ENCODE measurements at regions not wholly inside any gene's neighbourhood (a gene's known extent, or its start where the extent isn't known, plus 50 kb on each side); places are given as distances from the start of the nearest gene placed in this dataset.

- no peak overlapping the region for H3K27ac ChIP-seq
- no peak overlapping the region for H3K4me3 ChIP-seq
- H3K36me3 ChIP-seq, result no peaks in the 10 kb centered on the region
- no peaks in the 10 kb centered on the region for H3K9me3 ChIP-seq
- H3K27me3 ChIP-seq, result no peaks in the 10 kb centered on the region
- no peaks in the 10 kb centered on the region for H3K4me1 ChIP-seq
- intact Hi-C loops (cut with DNase I), result no loop called here
- TF ChIP-seq, protein P1, sequence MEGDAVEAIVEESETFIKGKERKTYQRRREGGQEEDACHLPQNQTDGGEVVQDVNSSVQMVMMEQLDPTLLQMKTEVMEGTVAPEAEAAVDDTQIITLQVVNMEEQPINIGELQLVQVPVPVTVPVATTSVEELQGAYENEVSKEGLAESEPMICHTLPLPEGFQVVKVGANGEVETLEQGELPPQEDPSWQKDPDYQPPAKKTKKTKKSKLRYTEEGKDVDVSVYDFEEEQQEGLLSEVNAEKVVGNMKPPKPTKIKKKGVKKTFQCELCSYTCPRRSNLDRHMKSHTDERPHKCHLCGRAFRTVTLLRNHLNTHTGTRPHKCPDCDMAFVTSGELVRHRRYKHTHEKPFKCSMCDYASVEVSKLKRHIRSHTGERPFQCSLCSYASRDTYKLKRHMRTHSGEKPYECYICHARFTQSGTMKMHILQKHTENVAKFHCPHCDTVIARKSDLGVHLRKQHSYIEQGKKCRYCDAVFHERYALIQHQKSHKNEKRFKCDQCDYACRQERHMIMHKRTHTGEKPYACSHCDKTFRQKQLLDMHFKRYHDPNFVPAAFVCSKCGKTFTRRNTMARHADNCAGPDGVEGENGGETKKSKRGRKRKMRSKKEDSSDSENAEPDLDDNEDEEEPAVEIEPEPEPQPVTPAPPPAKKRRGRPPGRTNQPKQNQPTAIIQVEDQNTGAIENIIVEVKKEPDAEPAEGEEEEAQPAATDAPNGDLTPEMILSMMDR (IDR thresholded peaks at IDR 0.05), result no peak
- no peak for TF ChIP-seq POLR2AphosphoS5 (IDR thresholded peaks at IDR 0.05; ENCODE audit: insufficient read depth in 1 of 2, low read depth in 1 of 2)
- no peak for TF ChIP-seq POLR2A (IDR thresholded peaks at IDR 0.05)
- DNase-seq (ENCODE audit: extremely low spot score in 2 of 2), result no peak
Measured at GRCh38 chr21:23601549-23601948, 2005.7 kb downstream of the MRPL39 start.

GRCh38 chr21:23593582-23593981 lies 2013.7 kb downstream of the MRPL39 start:
- no peak for DNase-seq (ENCODE audit: extremely low spot score in 2 of 2)
- Histone ChIP-seq H3K36me3 (no peaks in the 10 kb centered on the region), H3K27ac (no peak overlapping the region), H3K4me1 (no peaks in the 10 kb centered on the region), H3K9me3 (no peaks in the 10 kb centered on the region), H3K4me3 (no peak overlapping the region), H3K27me3 (no peaks in the 10 kb centered on the region)
- no peak for TF ChIP-seq POLR2A (IDR thresholded peaks at IDR 0.05)
- TF ChIP-seq POLR2AphosphoS5 (IDR thresholded peaks at IDR 0.05; ENCODE audit: insufficient read depth in 1 of 2, low read depth in 1 of 2), result no peak
- TF ChIP-seq, protein P1 (IDR thresholded peaks at IDR 0.05), result no peak
- intact Hi-C loops (cut with DNase I), result no loop called here

DNA sequence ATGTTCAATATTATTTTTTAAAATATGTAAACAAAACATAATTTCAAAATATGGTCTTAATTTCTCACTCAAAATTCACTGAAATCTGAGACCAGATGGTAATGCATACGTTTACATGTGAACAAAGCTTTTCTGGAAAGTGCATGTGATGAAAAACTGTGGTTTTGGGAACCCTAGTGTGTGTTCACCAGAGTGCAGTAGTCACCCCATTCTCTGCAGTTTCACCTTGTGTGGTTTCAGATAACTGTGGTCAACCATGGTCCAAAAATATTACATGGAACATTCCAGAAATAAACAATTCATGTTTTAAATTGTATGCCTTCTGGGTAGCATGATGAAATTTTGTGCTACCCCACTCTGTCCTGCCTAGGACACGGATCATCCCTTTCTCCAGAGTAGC lies 2021.9 kb downstream of the MRPL39 start:
- Histone ChIP-seq H3K4me1 (no peaks in the 10 kb centered on the region), H3K27me3 (no peaks in the 10 kb centered on the region), H3K36me3 (no peaks in the 10 kb centered on the region), H3K9me3 (no peaks in the 10 kb centered on the region), H3K27ac (no peak overlapping the region), H3K4me3 (no peak overlapping the region)
- no peak for DNase-seq (ENCODE audit: extremely low spot score in 2 of 2)
- intact Hi-C loops (cut with DNase I), result no loop called here
- TF ChIP-seq POLR2A (IDR thresholded peaks at IDR 0.05) (no peak), POLR2AphosphoS5 (IDR thresholded peaks at IDR 0.05; ENCODE audit: insufficient read depth in 1 of 2, low read depth in 1 of 2) (no peak)
- TF ChIP-seq, protein P1 (IDR thresholded peaks at IDR 0.05), result no peak

GRCh38 chr21:23579573-23579972 lies 2027.7 kb downstream of the MRPL39 start:
- Histone ChIP-seq H3K36me3 (no peaks in the 10 kb centered on the region), H3K4me1 (no peaks in the 10 kb centered on the region), H3K27ac (no peak overlapping the region), H3K27me3 (no peaks in the 10 kb centered on the region), H3K4me3 (no peak overlapping the region), H3K9me3 (no peaks in the 10 kb centered on the region)
- DNase-seq (ENCODE audit: extremely low spot score in 2 of 2), result no peak
- intact Hi-C loops (cut with DNase I), result no loop called here
- TF ChIP-seq POLR2AphosphoS5 (IDR thresholded peaks at IDR 0.05; ENCODE audit: insufficient read depth in 1 of 2, low read depth in 1 of 2) (no peak), POLR2A (IDR thresholded peaks at IDR 0.05) (no peak)
- TF ChIP-seq, protein P1 (IDR thresholded peaks at IDR 0.05), result no peak

DNA sequence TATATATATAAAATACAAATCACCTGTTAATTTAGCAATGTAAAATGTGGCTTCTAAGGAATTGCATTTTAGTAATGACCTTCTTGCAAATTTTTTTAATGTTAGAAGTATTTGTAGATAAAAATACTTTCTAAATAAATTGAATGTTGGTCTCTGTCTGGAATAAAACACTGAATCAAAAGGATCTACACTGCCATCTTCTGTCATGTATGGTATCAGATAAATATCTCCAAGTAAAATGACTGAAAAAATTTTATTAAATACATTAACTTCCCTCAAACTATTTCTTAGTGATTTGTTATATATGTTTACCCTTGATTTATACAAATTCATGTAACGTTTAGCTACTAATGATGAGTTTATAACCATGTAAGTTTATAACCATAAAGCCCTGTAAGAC lies 2029.3 kb downstream of the MRPL39 start:
- Histone ChIP-seq H3K4me3 (no peak overlapping the region), H3K36me3 (no peaks in the 10 kb centered on the region), H3K27me3 (no peaks in the 10 kb centered on the region), H3K27ac (no peak overlapping the region), H3K9me3 (no peaks in the 10 kb centered on the region), H3K4me1 (no peaks in the 10 kb centered on the region)
- DNase-seq (ENCODE audit: extremely low spot score in 2 of 2), result no peak
- intact Hi-C loops (cut with DNase I), result no loop called here
- no peak for TF ChIP-seq POLR2AphosphoS5 (IDR thresholded peaks at IDR 0.05; ENCODE audit: insufficient read depth in 1 of 2, low read depth in 1 of 2)
- TF ChIP-seq POLR2A (IDR thresholded peaks at IDR 0.05), result no peak
- TF ChIP-seq, protein P1 (IDR thresholded peaks at IDR 0.05), result no peak

Data from vagina (tissue), 2 donors.